ENCODE measurements at regions not wholly inside any gene's neighbourhood (a gene's known extent, or its start where the extent isn't known, plus 50 kb on each side); places are given as distances from the start of the nearest gene placed in this dataset.

- Histone ChIP-seq H3K4me1 (no peaks in the 10 kb centered on the region), H3K9me3 (no peaks in the 10 kb centered on the region), H3K27ac (peak overlapping the region in 1 of 2 donors; percentile 12), H3K27me3 (peaks cover 0 to 27% of the 10 kb centered on the region in 2 donors), H3K36me3 (no peaks in the 10 kb centered on the region), H3K4me3 (no peak overlapping the region)
- TF ChIP-seq POLR2AphosphoS5 (IDR thresholded peaks at IDR 0.05) (no peak), POLR2A (IDR thresholded peaks at IDR 0.05) (no peak)
- TF ChIP-seq, protein P1, sequence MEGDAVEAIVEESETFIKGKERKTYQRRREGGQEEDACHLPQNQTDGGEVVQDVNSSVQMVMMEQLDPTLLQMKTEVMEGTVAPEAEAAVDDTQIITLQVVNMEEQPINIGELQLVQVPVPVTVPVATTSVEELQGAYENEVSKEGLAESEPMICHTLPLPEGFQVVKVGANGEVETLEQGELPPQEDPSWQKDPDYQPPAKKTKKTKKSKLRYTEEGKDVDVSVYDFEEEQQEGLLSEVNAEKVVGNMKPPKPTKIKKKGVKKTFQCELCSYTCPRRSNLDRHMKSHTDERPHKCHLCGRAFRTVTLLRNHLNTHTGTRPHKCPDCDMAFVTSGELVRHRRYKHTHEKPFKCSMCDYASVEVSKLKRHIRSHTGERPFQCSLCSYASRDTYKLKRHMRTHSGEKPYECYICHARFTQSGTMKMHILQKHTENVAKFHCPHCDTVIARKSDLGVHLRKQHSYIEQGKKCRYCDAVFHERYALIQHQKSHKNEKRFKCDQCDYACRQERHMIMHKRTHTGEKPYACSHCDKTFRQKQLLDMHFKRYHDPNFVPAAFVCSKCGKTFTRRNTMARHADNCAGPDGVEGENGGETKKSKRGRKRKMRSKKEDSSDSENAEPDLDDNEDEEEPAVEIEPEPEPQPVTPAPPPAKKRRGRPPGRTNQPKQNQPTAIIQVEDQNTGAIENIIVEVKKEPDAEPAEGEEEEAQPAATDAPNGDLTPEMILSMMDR (IDR thresholded peaks at IDR 0.05) = no peak
- DNase-seq (ENCODE audit: low spot score in 2 of 2) = no peak
- intact Hi-C loops (cut with DNase I; ENCODE audit: low total_unique reads) = no loop called here
Measured at GRCh38 chr16:86771506-86772460, 193.4 kb downstream of the FOXL1 start.

DNA sequence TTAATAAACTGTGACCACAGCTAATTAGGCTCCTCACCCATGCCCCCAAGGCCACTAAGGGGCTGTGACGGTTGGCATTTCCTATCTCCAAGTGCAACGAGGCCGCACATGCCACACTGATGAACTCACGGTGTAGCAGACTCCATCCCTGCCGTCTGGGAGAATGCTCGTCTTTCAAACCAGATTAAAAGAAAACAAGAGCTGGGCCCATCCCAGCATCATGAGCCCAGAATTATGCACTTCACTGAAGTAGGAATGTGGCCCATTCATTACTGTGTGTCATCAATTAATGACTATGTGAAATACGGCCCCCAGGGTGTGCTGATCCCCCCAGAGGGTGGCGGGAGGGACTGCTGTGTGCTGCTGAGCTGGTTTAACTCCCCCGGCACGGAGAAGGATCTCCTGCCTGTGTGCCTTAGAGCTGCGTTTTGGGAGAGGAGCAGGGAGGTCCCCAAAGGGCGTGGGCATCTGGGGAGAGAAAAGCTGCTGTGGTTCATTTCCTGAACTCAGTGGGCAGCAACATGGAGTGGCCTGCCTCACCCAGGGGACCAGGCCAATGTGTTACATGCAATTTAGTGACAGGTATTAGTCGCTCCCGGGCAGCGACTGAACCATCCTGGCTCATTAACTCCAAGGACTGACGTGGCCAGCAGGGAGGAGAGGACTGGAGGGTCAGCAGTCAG lies 194.5 kb downstream of the FOXL1 start:
- Histone ChIP-seq H3K36me3 (no peaks in the 10 kb centered on the region), H3K4me3 (no peak overlapping the region), H3K27me3 (peaks cover 0 to 24% of the 10 kb centered on the region in 2 donors), H3K4me1 (no peaks in the 10 kb centered on the region), H3K27ac (peak overlapping the region; percentile 61 to 66), H3K9me3 (no peaks in the 10 kb centered on the region)
- DNase-seq (ENCODE audit: low spot score in 2 of 2) = peak in 1 of 2 donors; percentile 73
- intact Hi-C loops (cut with DNase I; ENCODE audit: low total_unique reads) = no loop called here
- TF ChIP-seq, protein P1 (IDR thresholded peaks at IDR 0.05) = no peak
- no peak for TF ChIP-seq POLR2AphosphoS5 (IDR thresholded peaks at IDR 0.05)
- no peak for TF ChIP-seq POLR2A (IDR thresholded peaks at IDR 0.05)

- Histone ChIP-seq H3K27me3 (peaks cover 0 to 19% of the 10 kb centered on the region in 2 donors), H3K36me3 (no peaks in the 10 kb centered on the region), H3K27ac (peak overlapping the region; percentile 61 to 66), H3K4me1 (no peaks in the 10 kb centered on the region), H3K4me3 (no peak overlapping the region), H3K9me3 (no peaks in the 10 kb centered on the region)
- no peak for TF ChIP-seq POLR2A (IDR thresholded peaks at IDR 0.05)
- TF ChIP-seq, protein P1 (IDR thresholded peaks at IDR 0.05) = no peak
- no peak for TF ChIP-seq POLR2AphosphoS5 (IDR thresholded peaks at IDR 0.05)
- intact Hi-C loops (cut with DNase I; ENCODE audit: low total_unique reads) = no loop called here
- no peak for DNase-seq (ENCODE audit: low spot score in 2 of 2)
Measured at GRCh38 chr16:86773354-86773715, 195.0 kb downstream of the FOXL1 start.

DNA sequence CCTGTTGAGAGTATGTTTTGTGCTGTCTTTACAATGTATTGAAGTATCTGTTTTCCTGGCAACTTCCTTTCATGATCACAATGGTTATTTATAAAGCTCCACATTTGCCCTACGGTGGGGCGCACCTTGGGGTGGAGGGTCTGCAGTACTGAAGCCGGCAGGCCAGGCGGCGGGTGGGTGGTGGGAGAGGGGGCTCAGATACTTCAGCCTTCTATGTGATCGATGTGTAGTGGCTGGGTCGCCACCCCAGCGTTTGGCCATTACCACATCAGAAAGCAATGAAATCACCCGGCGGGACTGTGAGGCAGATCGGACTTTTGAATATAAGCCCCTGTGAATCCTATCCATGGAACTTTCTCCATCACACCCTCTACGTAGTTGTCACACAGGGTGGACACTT lies 196.6 kb downstream of the FOXL1 start:
- no peak overlapping the region for H3K4me3 ChIP-seq
- intact Hi-C loops (cut with DNase I; ENCODE audit: low total_unique reads) = no loop called here
- peaks cover 0 to 10% of the 10 kb centered on the region in 2 donors for H3K27me3 ChIP-seq
- H3K27ac ChIP-seq = no peak overlapping the region
- H3K36me3 ChIP-seq = no peaks in the 10 kb centered on the region
- H3K9me3 ChIP-seq = no peaks in the 10 kb centered on the region
- no peaks in the 10 kb centered on the region for H3K4me1 ChIP-seq
- TF ChIP-seq POLR2A (IDR thresholded peaks at IDR 0.05) (no peak), POLR2AphosphoS5 (IDR thresholded peaks at IDR 0.05) (no peak)
- TF ChIP-seq, protein P1 (IDR thresholded peaks at IDR 0.05) = no peak
- DNase-seq (ENCODE audit: low spot score in 2 of 2) = no peak

- Histone ChIP-seq H3K4me1 (no peaks in the 10 kb centered on the region), H3K9me3 (no peaks in the 10 kb centered on the region), H3K27ac (no peak overlapping the region), H3K4me3 (no peak overlapping the region), H3K36me3 (no peaks in the 10 kb centered on the region), H3K27me3 (peaks cover 0 to 10% of the 10 kb centered on the region in 2 donors)
- no peak for DNase-seq (ENCODE audit: low spot score in 2 of 2)
- TF ChIP-seq POLR2A (IDR thresholded peaks at IDR 0.05) (no peak), POLR2AphosphoS5 (IDR thresholded peaks at IDR 0.05) (no peak)
- TF ChIP-seq, protein P1 (IDR thresholded peaks at IDR 0.05) = no peak
- intact Hi-C loops (cut with DNase I; ENCODE audit: low total_unique reads) = no loop called here
Measured at GRCh38 chr16:86775511-86775921, 197.2 kb downstream of the FOXL1 start.
